ENCODE measurements at regions not wholly inside any gene's neighbourhood (a gene's known extent, or its start where the extent isn't known, plus 50 kb on each side); places are given as distances from the start of the nearest gene placed in this dataset.

GRCh38 chr7:12783421-12784095, 96.1 kb downstream of the ARL4A start:
- in situ Hi-C loops (cut with HindIII; ENCODE audit: low sequenced_read_pairs), result no loop called here

- in situ Hi-C loops (cut with HindIII; ENCODE audit: low sequenced_read_pairs), result no loop called here
Measured at GRCh38 chr7:12785473-12785872, 98.0 kb downstream of the ARL4A start.

GRCh38 chr7:12786494-12786893, 99.1 kb downstream of the ARL4A start:
- in situ Hi-C loops (cut with HindIII; ENCODE audit: low sequenced_read_pairs), result no loop called here

- in situ Hi-C loops (cut with HindIII; ENCODE audit: low sequenced_read_pairs), result no loop called here
Measured at GRCh38 chr7:12788171-12788570, 100.7 kb downstream of the ARL4A start.

DNA sequence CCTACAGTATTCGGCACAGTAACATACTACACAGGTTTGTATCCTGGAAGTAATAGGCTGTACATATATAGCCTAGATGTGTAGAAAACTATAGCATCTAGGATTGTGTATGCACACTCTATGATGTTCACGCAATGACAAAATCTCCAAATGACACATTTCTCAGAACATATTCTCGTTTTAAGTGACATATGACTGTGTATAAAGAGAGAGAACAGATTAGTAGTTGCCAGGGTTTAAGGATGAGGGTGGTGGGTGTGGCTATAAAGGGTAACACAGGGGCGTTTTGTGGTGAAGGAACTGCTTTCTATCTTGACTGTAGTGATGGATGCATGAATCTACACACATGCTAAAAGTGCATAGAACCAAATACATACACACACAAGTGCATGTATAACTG, 101.2 kb downstream of the ARL4A start:
- in situ Hi-C loops (cut with HindIII; ENCODE audit: low sequenced_read_pairs), result no loop called here

DNA sequence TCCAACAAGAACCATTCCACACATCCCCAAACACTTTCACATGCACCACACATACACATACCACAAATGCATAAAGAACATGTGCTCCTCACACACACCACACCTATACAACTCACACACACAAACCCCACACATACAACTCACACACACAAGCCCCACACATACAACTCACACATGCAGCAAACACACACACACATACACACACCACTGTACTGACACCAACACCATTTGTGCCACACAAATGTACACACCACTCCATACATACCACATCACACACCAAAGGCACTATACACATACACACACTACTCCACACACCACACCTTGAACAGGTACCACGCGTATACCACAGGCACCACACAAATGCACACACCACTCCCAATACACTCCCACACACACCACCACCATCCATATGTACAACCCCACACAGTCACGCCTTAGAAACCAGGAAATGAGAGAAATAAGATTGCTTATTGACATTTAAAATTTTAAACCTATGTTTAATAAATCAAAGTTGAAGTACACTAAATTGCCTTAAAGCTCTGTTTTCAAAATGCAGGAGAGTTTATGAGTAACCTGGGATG, 107.4 kb downstream of the ARL4A start:
- in situ Hi-C loops (cut with HindIII; ENCODE audit: low sequenced_read_pairs), result no loop called here

DNA sequence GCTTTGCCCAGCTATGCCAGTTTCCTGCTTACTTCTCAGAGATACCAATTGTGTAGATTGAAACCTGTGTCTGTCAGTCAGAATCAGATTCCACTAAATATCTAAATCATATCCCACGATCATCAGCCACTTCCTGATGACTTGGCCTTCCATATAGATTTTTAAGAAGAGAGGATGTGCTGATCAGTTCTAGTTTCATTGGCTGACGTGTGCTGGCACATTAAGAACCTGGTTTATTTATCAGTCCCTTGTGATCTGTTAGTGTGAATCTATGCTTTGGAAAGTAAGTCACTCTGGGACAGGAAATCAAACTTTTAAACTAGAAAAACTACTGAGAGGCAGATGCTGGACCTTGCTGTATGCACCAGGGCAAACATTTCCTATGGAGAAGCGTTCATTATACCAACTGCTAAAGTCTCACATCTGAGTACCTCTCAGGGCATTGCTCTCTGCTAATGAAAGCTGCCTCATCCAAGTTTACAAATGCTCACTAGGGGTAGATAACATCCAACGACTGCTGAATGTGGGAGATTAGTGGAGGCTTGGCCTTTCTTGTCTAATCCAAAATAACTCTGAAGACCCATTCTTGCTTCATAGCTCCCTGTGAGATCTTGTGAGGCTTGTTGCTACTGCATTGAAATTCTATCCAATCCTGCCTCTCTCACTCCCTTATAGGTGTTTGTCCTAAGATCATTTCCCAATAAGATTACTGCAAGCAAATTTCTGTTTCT, 109.1 kb downstream of the ARL4A start:
- in situ Hi-C loops (cut with HindIII; ENCODE audit: low sequenced_read_pairs), result no loop called here

DNA sequence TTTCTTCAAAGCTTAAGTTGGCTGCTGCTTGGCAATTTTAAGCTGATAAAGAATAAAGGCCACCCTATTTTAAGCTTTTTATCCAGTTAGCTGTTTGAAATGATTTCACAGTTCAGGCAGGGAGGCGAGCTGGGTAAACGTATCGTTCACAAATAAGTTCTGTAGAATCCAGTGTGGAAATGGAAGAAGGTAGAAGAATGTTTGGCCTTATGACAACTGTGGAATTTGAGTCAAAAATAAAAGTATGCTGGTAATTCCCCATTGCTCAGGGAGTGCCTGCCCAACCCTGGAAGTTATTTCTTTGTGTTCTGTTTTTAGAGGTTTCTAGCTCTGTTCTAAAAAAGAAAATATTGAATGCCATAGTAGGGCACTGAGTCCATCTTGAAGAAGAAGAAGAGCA, 113.1 kb downstream of the ARL4A start:
- in situ Hi-C loops (cut with HindIII; ENCODE audit: low sequenced_read_pairs), result no loop called here

DNA sequence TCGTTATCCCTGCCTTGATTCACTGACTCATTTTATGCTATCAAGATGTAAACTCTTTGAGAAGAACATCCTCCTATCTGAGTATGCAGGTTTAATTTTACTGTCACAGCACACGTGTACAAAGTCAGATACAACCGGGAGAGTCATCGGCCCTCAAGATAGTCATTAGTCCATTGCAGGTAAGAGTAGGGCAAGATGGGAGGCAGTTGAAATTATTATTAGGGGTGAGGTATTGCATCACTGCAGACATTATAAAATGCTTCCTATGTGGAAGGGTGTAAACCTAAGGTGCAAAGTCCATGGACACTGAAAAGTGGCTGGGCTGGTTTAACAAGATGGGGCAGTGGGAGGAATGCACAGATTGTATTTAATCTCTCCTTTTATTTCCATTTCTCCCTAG, 113.7 kb downstream of the ARL4A start:
- in situ Hi-C loops (cut with HindIII; ENCODE audit: low sequenced_read_pairs), result no loop called here

DNA sequence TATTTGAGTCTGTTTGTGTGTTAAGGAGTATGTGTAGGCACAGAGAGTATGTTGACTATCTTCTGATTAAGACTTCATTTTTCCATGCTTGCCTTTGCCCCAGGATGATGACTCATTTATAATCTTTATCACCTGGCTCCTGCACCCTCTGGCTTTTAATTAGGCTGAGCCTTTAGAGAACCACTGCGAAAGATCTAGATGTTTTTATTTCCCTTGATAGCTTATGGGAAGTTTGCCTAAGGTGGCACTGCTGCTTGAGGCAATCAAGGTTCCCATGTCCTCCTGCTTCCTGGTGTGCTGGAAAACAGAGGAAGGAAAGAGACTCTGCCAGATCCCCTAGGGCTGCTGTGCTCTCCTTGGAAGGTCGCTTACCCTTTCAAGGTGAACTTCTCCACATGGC, 114.6 kb downstream of the ARL4A start:
- in situ Hi-C loops (cut with HindIII; ENCODE audit: low sequenced_read_pairs), result no loop called here

DNA sequence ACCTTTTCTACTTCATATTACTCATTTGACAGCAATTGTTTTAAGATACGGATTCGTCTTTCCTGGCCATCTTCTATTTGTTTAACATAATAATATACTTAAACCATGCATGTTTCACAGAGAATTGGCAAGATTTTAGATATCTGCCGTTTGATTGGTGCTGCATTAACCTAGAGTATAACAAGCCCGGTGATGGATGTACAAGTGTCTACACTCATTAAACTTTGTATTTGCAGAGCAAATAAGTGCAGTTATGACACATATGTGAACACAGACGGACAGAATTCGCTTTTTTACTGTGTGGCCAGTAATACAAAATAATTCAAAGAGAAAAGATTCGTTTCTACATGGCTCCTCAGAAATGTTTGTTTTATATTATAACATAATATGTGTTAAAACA, 116.1 kb downstream of the ARL4A start:
- in situ Hi-C loops (cut with HindIII; ENCODE audit: low sequenced_read_pairs), result no loop called here

DNA sequence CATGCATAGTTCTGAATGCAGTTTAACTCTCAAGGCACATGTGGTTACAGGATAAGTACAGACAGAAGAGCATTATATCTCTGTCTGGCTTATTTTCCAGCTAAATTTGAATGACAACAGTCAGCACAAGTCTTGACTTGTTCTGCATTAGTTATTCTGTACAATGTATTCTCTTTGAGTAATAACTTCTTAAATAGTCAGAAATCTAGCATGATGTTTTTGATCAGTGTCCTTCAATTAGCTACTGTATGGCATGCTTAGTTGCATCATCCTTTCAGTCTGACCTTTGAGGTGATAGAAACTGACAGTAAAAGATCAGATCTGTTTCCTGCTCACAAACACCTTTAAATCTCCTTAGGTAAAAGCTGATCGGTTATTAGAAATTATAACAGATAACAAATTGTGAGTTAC, 118.1 kb downstream of the ARL4A start:
- in situ Hi-C loops (cut with HindIII; ENCODE audit: low sequenced_read_pairs), result no loop called here

DNA sequence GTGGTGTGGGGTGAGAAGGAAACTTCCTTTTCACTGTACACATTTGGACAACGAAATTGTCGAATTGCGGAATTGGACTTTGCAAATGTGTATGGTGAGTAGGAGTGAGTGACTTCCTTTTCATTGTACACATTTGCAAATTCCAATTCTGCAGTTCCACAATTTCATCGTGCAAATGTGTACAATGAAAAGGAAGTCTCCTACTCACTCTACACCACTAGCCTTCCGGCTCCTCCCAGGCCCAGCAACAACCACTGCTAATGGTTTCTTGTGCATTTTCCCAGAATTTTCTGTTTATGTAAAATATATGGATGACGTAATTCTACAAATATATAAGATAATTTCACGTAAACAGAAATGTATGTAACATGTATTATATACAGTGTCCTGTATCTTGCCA, 118.5 kb downstream of the ARL4A start:
- in situ Hi-C loops (cut with HindIII; ENCODE audit: low sequenced_read_pairs), result no loop called here

DNA sequence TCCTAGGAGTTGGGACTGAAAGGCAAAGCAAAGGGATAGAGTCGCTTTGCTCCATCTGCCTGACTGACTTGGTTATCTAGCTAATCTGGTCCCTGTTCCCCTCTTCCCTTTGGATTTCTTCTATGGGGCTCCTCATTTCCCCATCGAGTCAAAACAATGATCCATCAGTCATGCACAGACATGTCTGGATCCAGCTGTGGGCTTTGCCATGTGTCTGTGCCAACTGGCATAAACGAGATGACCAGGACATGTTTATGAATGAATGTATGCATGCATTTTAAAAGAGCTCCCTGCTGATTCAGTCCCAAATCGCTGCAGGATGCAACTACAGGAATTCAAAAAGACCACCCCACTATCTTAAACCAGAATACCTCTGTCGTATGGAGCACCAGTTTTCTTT, 122.0 kb downstream of the ARL4A start:
- in situ Hi-C loops (cut with HindIII; ENCODE audit: low sequenced_read_pairs), result no loop called here

DNA sequence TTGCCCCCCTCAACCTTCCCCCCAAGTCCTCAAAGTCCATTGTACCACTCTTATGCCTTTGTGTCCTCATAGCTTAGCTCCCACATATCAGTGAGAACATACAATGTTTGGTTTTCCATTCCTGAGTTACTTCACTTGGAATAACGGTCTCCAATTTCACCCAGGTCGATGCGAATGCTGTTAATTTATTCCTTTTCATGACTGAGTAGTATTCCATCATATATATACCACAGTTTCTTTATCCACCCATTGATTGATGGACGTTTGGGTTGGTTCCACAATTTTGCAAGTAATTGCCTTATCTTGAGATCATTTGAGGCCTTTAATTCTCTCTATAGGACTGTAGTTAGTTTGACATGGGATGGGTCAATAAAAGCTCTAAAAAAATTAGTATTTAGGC, 124.7 kb downstream of the ARL4A start:
- in situ Hi-C loops (cut with HindIII; ENCODE audit: low sequenced_read_pairs), result no loop called here

GRCh38 chr7:12814107-12814506, 126.7 kb downstream of the ARL4A start:
- in situ Hi-C loops (cut with HindIII; ENCODE audit: low sequenced_read_pairs), result no loop called here

DNA sequence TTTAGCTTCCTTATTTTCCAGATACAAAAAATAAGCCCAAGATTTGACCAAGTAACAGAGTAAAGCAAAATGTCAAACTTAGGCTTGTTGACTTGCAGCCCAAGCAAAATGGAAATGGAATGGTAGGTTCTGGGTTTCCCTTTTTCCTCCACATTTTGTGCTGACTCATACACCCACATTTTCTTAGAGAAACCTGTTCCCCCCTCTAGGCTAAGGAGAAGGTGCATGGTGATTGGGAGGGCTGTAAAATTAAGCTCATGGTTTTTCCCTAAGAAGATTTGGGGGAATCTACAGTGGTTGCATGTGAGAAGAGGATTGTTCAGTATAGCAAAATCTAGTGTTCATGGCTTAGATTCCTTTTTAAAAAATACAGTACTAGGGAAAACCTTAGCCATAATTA, 127.4 kb downstream of the ARL4A start:
- in situ Hi-C loops (cut with HindIII; ENCODE audit: low sequenced_read_pairs), result no loop called here

DNA sequence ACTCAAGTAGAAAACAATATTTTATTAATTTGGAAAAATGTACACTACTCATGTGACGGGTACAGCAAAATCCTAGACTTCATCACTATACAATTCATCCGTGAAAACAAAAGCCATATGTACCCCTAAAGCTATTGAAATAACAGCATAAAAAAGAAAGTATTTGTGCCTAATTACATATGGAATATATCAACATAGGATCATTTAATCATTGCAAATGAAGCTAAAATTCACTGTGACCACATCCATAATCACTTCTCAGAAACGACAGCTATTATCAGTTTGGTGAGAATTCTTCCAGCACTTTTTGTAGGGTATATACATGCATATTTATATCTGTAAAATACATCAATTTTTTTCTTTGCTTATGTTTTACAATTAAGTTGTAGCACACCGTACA, 128.0 kb downstream of the ARL4A start:
- in situ Hi-C loops (cut with HindIII; ENCODE audit: low sequenced_read_pairs), result no loop called here

GRCh38 chr7:12815871-12816270, 128.4 kb downstream of the ARL4A start:
- in situ Hi-C loops (cut with HindIII; ENCODE audit: low sequenced_read_pairs), result no loop called here

DNA sequence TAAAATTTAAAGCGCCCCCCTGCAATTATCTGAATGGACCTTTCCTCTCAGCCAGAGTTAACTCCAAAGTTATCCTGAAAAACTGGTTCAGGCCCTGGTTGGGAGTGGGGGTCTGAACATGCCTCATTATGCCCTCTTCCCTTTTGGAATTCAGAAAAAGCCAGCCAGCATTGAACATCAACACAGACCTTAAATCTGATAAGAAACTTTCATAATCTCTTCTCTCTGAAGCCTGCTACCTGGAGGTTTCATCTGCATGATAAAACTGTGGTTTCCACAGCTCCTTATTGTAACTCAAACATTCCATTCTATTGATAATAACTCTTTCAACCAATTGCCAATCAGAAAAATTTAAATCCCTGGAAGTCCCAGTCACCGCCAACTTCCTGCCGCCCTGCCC, 133.3 kb downstream of the ARL4A start:
- in situ Hi-C loops (cut with HindIII; ENCODE audit: low sequenced_read_pairs), result no loop called here

DNA sequence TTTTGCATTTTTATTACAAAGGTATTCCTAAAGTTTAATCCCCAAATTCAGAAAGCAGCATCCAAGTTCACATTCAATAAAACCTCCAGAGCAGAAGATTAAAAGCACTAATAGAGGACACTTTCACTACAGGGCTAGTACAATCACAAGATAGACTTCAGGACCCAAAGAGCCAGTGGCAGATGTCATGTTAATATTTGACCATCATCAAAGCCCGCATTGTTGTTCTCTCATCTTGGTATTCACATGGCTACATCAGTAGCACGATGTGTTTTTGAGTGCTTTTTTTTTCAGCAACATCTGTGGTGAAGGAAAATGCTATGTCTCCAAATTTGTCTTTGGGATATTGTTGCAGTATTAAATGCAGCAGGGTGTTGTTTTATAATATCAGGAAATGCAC, 134.3 kb downstream of the ARL4A start:
- in situ Hi-C loops (cut with HindIII; ENCODE audit: low sequenced_read_pairs), result no loop called here

DNA sequence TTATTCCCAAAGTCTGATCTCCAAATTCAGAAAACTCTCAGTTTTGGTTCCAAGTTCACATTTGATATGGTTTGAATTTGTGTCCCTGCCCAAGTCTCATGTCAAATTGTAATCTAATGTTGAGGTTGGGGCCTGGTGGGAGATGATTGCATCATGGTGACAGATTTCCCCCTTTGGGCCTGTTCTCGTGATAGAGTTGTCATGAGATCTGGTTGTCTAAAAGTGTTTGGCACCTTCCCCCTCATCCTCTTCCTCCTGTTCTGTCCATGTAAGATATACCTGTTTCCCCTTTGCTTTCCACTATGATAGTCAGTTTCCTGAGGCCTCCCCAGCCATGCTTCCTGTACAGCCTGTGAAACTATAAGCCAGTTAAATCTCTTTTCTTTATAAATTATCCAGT, 138.6 kb downstream of the ARL4A start:
- in situ Hi-C loops (cut with HindIII; ENCODE audit: low sequenced_read_pairs), result no loop called here
